Activated CD4-positive, alpha-beta T cell treated with anti-CD3 and anti-CD28 coated beads for 48 hours (primary cell): ENCODE measurements at regions not wholly inside any gene's neighbourhood (a gene's known extent, or its start where the extent isn't known, plus 50 kb on each side); places are given as distances from the start of the nearest gene placed in this dataset.
"Not testable (repeated sequence)": the region's sequence is repeated elsewhere in the genome, so short reads cannot be mapped to it uniquely, and the experiment has no call there.

Experiments
- DNase-seq: peaks from one replicate; pipeline ENCODE4 v3.0.0-alpha.2; 2020

- DNase-seq: not testable (repeated sequence)
Observed at GRCh38 chr16:22722551-22723541, 91.1 kb upstream of the HS3ST2 start.

- no peak for DNase-seq
Observed at GRCh38 chr16:22726868-22727267, 87.1 kb upstream of the HS3ST2 start.

DNA sequence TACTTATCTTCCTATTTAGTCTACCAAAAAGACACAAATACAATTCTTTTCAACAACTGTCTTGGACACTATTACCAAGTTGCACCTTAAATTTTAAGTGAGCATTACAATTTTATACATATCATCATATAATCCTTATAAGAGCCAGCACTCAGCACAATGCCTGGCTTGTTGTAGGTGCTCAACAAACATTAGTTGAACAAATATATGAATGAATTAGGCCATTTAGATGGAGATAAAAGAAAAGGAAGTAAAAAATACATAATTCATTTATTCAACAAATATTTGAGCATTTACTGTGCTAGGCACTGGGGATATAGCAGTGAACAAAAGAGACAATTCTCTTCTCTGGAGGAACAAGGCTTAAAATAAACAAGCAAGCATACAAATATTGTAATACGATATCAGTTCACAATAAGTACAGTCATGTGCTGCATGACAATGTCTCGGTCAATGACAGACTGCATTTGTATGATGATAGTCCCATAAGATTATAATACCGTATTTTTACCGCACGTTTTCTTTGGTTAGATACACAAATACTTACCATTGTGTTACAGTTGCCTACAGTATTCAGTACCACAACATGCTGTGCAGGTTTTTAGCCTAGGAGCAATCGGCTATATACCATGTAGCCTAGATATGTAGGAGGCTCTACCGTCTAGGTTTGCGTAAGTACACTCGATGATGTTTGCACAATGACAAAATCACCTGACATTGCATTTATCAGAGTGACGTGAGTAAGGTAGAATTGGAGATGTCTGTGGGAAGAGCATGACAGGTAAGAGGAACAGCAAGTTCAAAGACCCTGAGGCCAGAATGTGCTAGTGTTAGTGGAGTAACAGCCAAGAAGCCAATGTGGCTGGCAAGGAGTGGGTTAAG, 86.4 kb upstream of the HS3ST2 start:
- DNase-seq: no peak

DNA sequence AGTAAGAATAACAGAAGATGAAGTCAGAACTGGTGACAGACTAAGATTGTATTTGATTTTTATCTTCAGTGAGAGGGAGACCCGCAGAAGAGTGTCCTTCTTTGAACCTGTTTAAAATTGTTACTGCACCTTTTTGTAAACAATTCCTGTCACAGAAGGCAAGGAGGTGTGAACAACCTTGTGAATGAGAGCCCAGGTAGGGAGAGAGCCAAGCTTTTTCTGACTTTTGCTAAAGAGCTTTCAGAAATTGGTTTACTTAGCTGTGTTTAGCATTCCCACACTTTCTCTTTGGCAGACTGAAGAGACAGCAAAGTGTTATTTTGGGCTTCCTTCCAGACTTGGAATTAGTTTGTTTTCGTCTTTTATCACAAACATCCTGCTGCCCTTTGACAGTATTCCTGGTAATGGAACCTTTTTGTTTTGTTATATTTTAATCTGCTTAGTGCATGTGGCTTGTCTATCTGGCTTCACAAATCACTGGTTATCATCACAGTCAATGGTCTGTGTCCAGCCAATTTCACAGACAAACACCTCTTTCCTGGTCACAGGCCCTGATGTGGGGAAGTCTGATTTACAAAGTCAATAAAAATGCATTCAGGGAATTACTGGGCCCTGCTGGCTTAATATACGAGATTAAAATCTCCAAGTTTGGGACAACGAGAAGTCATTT, 85.7 kb upstream of the HS3ST2 start:
- DNase-seq: no peak

- no peak for DNase-seq
Observed at GRCh38 chr16:22732400-22732799, 81.6 kb upstream of the HS3ST2 start.

DNA sequence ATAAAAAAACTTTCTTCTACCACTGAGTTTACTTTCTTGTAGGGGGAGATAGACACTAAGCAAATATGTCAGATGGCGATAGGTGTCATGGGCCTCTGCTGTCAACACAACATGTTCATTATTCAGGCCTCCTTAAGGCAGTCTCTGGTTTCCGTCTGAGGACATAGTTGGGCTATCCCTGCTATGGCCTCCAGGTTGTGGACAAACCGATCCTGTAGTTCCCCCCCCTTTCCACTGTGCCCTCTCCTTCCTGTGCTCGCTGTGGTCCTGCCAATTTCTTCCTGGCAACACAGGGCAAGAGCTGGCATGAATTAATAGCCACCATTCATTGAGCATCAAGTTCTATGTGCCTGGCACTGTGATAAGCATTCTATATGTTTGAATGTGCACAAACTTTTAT, 81.0 kb upstream of the HS3ST2 start:
- no peak for DNase-seq

- DNase-seq: no peak
Observed at GRCh38 chr16:22734368-22734767, 79.6 kb upstream of the HS3ST2 start.

DNA sequence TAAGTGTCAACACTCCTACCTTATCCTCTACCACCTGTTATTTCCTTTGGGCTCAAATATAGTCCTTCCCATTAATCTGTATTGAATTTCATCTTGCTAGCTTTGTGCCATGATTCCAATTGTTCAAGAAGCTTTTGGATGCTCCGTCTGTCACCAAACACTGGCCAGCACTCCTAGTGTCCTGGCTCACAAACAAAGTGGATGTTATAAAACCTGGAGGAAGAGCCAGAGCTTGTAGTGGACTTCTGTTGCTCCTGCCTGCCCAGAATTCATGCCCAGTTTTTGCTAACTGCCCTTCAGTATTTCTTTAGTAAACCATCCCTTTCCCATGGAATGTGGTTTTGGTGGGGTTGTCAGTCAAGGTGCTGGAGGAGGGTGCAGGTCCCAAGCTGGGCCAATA, 77.2 kb upstream of the HS3ST2 start:
- no peak for DNase-seq

- no peak for DNase-seq
Observed at GRCh38 chr16:22739077-22739476, 74.9 kb upstream of the HS3ST2 start.

GRCh38 chr16:22743401-22743800, 70.6 kb upstream of the HS3ST2 start:
- DNase-seq: no peak

DNA sequence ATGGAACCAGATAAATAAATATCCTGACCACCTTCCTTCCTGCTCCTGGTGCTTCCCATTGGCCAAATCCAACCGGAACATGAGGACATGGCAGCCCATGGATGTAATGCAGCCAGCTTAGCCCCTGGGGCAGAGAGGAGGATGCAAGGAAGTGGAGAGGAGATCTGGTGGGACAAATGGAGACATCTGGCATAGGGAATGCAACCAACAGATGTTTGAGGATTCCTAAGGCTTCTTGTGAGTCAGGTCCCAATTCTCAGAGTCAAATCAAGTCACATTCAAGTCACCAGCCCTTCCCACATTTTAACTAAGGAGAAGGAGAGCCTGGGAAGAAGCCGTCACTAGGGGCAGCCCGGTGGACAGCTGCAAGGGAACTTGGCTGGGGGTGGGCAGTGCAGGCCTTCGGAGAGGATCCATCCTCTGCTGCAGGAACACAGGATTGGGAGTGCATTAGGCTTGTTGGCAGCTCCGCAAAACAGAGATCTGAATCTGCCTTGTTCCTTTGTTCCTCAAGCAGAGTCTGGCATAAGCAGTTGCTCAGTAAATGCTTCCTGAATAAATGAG, 62.8 kb upstream of the HS3ST2 start:
- DNase-seq: no peak

DNA sequence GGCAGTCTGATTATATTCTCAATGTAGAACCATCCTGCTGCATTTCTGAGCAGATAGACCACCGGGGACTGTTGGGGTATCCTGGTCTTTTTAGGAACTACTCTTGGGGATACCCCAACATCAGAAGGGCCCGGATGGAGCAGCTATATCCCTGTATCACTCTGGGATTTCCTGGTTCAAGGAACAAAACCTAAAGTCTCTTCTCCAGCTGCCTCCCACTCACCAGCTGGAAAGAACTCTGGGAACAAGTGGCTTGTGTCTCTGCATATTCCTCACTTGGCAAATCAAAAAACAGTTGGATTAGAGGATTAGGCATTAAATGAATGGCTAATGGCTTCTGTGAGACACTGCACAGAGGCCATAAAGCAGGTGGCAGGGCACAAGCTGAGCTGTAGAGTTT, 62.3 kb upstream of the HS3ST2 start:
- DNase-seq: no peak

DNA sequence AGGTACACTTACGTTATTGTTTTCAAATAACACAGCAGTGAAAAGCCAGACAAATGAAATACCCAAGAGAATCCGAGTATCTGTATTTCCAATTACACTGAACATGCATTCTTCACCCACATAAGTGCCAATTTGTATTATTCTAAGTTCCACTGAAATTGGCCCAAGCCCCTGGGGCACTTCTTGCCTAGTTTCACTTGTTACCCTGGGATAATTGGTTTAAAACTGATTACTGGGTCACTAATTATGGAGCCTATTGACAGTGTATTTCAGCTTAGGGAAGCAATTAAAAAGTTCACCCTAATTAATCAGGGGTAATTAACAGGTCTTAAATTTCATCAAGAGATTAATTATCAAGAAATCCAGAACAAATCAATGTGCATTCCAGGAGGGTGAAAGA, 60.5 kb upstream of the HS3ST2 start:
- DNase-seq: no peak

DNA sequence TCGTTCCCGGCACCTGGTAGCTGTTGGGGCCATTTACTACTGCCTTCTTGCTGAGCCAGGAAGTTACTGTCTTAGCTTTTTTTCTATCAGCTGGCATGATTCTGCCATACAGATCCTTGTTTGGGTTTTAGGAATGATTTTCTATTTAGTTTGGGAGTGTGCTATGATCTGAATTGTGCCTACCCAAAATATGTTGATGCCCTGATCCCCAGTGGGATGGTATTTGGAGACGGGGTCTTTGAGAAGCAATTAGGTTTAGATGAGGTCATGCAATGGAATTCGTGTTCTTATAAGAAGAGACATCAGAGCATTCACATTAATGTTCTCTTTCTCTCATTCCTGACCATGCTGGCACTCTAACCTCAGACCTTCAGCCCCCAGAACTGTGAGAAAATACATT, 59.4 kb upstream of the HS3ST2 start:
- no peak for DNase-seq

GRCh38 chr16:22757202-22757601, 56.8 kb upstream of the HS3ST2 start:
- no peak for DNase-seq

GRCh38 chr16:22762486-22762885, 51.5 kb upstream of the HS3ST2 start:
- DNase-seq: no peak

- DNase-seq: no peak
Observed at GRCh38 chr16:22763437-22764080, 50.4 kb upstream of the HS3ST2 start.
